HCT116 (cell line): ENCODE measurements at regions not wholly inside any gene's neighbourhood (a gene's known extent, or its start where the extent isn't known, plus 50 kb on each side); places are given as distances from the start of the nearest gene placed in this dataset.
"Not testable (repeated sequence)": the region's sequence is repeated elsewhere in the genome, so short reads cannot be mapped to it uniquely, and the experiment has no call there.

ENCODE experiments used
- ATAC-seq: fragments of 200-7000 bp; cut with Tn5 transposase; 2 replicates; pipeline ENCODE4 v1.9.1; 2020; ENCODE audit warnings: mild to moderate bottlenecking, moderate library complexity
- BruUV-seq: library from RNA; stranded (reverse); fragments of 400-500 nt; replicated peaks from 2 replicates; lab custom pipeline; 2021; lab: Mats Ljungman, UMichigan
- CTCF ChIA-PET: fragments of 300-600 bp; sonication (Branson Sonifier 250); formaldehyde crosslinking; loops from one replicate; lab custom pipeline; 2021; ENCODE audit warnings: antibody characterized with exemption; lab: Charles Lee
- POLR2A ChIA-PET: fragments of 300-600, 350-600 bp; sonication (Branson Sonifier 250); formaldehyde crosslinking; loops from one replicate; lab custom pipeline; 2021; ENCODE audit warnings: antibody characterized with exemption; lab: Charles Lee
- RAD21 ChIA-PET, 2 experiments: fragments of 300-600 bp; sonication (Branson Sonifier 250); formaldehyde crosslinking; loops; one replicate each; lab custom pipeline; 2023; ENCODE audit warnings: low total read pairs in 2 of 2; ENCODE audit not compliant: uncharacterized antibody in 2 of 2, unreplicated experiment in 2 of 2, low non-redundant PET in 1 of 2; lab: Charles Lee
- DNase-seq: peaks from one replicate; pipeline ENCODE4 v3.0.0-alpha.2; 2010; ENCODE audit warnings: low read depth, low spot score
- H2AFZ ChIP-seq: fragments of 200-600 bp; shearing (Covaris generic), sonication (generic); 2 replicates; pipeline ENCODE4 v1.6.1; 2017; ENCODE audit warnings: low read depth, mixed run types, mixed read lengths, antibody characterized with exemption, low read length; ENCODE audit not compliant: poor library complexity, severe bottlenecking
- H3K27ac ChIP-seq: 2 replicates; pipeline ENCODE4 v1.5.1; 2012; ENCODE audit warnings: low read depth, low read length
- H3K27me3 ChIP-seq: fragments of 200-600 bp; sonication (generic); 2 replicates; pipeline ENCODE4 v1.6.1; 2016; ENCODE audit warnings: mixed run types, low read length, mixed read lengths; ENCODE audit not compliant: insufficient read depth
- H3K36me3 ChIP-seq, 2 experiments: fragments of 200-500 bp in 1 of 2; fragments of 200-600 bp in 1 of 2; sonication (Bioruptor generic) in 1 of 2; sonication (generic) in 1 of 2; 2 replicates each; pipeline versions ENCODE4 v1.5.1 to v1.6.1; 2014 to 2016; ENCODE audit warnings: low read length in 2 of 2, inconsistent platforms in 1 of 2, mixed read lengths in 1 of 2, mixed run types in 1 of 2; ENCODE audit not compliant: insufficient read depth in 2 of 2, control insufficient read depth in 1 of 2
- H3K4me1 ChIP-seq, 2 experiments: fragments of 200-600 bp in 1 of 2; sonication (generic) in 1 of 2; 2 replicates each; pipeline versions ENCODE4 v1.5.1 to v1.6.1; 2012 to 2017; ENCODE audit warnings: low read length in 2 of 2, inconsistent platforms in 1 of 2, mild to moderate bottlenecking in 1 of 2, mixed read lengths in 1 of 2, mixed run types in 1 of 2, moderate library complexity in 1 of 2; ENCODE audit not compliant: insufficient read depth in 2 of 2, control insufficient read depth in 1 of 2
- H3K4me2 ChIP-seq: fragments of 200-600 bp; sonication (generic); 2 replicates; pipeline ENCODE4 v1.6.1; 2017; ENCODE audit warnings: mixed run types, low read length, mixed read lengths
- H3K4me3 ChIP-seq, 2 experiments: fragments of 200-600 bp in 1 of 2; sonication (generic) in 1 of 2; replicated peaks in 1 of 2; 2 replicates each; pipeline ENCODE4 v1.5.1; 2011 to 2016; ENCODE audit warnings: low read length in 2 of 2, control low read depth in 1 of 2, low read depth in 1 of 2, mild to moderate bottlenecking in 1 of 2, mixed read lengths in 1 of 2, mixed run types in 1 of 2
- H3K79me2 ChIP-seq: fragments of 200-600 bp; sonication (generic); 2 replicates; pipeline ENCODE4 v1.6.1; 2017; ENCODE audit warnings: mild to moderate bottlenecking, mixed run types, low read length, moderate library complexity, mixed read lengths; ENCODE audit not compliant: insufficient read depth
- H3K9ac ChIP-seq: fragments of 200-600 bp; sonication (generic); 2 replicates; pipeline ENCODE4 v1.6.1; 2016; ENCODE audit warnings: low read length, mixed read lengths
- H3K9me2 ChIP-seq: fragments of 200-600 bp; sonication (generic), shearing (Covaris generic); 2 replicates; pipeline ENCODE4 v1.6.1; 2017; ENCODE audit warnings: mixed run types, mild to moderate bottlenecking, moderate library complexity; ENCODE audit not compliant: insufficient read depth
- H3K9me3 ChIP-seq, 2 experiments: fragments of 200-500 bp in 1 of 2; fragments of 200-600 bp in 1 of 2; sonication (Bioruptor generic) in 1 of 2; sonication (generic) in 1 of 2; 2 replicates each; pipeline ENCODE4 v1.6.1; 2014 to 2017; ENCODE audit warnings: low read length in 2 of 2, mixed read lengths in 2 of 2, inconsistent platforms in 1 of 2, low read depth in 1 of 2, mild to moderate bottlenecking in 1 of 2, mixed run types in 1 of 2, moderate library complexity in 1 of 2; ENCODE audit not compliant: control insufficient read depth in 1 of 2, insufficient read depth in 1 of 2
- H4K20me1 ChIP-seq: fragments of 200-600 bp; sonication (generic), shearing (Covaris generic); 2 replicates; pipeline ENCODE4 v1.6.1; 2017; ENCODE audit warnings: mixed run types, mild to moderate bottlenecking, moderate library complexity; ENCODE audit not compliant: insufficient read depth
- JUND ChIP-seq: IDR thresholded peaks from 2 replicates; pipeline ENCODE4 v1.6.1; 2012
- SP1 ChIP-seq: IDR thresholded peaks from 2 replicates; pipeline ENCODE4 v1.6.1; 2012; ENCODE audit warnings: low read depth
- YY1 ChIP-seq: IDR thresholded peaks from 2 replicates; pipeline ENCODE4 v1.6.1; 2011; ENCODE audit warnings: low read length, low read depth, moderate library complexity, mild to moderate bottlenecking; ENCODE audit not compliant: insufficient replicate concordance; ENCODE audit errors: extremely low read depth
- intact Hi-C: fragments of 100-400 bp; cut with micrococcal nuclease; formaldehyde crosslinking; loops from 2 replicates; pipeline ENCODE4 v1.10.0; 2022
- TF ChIP-seq, protein P1 (sequence below), 3 experiments: fragments of 200-600 bp in 1 of 3; sonication (generic) in 1 of 3; IDR thresholded peaks in 2 of 3; conservative IDR thresholded peaks in 1 of 3; 2 replicates each; pipeline ENCODE4 v1.5.1; 2012 to 2017; ENCODE audit warnings: low read depth in 2 of 3, low read length in 2 of 3, antibody characterized with exemption in 1 of 3, borderline replicate concordance in 1 of 3, control low read depth in 1 of 3, mild to moderate bottlenecking in 1 of 3, mixed read lengths in 1 of 3, mixed run types in 1 of 3, moderate library complexity in 1 of 3; ENCODE audit not compliant: insufficient read depth in 1 of 3
- TF ChIP-seq, protein P2 (sequence below): IDR thresholded peaks from 2 replicates; pipeline ENCODE4 v1.6.1; 2011; ENCODE audit warnings: mild to moderate bottlenecking, low read length, moderate library complexity; ENCODE audit not compliant: insufficient replicate concordance; ENCODE audit errors: extremely low read depth

DNA sequence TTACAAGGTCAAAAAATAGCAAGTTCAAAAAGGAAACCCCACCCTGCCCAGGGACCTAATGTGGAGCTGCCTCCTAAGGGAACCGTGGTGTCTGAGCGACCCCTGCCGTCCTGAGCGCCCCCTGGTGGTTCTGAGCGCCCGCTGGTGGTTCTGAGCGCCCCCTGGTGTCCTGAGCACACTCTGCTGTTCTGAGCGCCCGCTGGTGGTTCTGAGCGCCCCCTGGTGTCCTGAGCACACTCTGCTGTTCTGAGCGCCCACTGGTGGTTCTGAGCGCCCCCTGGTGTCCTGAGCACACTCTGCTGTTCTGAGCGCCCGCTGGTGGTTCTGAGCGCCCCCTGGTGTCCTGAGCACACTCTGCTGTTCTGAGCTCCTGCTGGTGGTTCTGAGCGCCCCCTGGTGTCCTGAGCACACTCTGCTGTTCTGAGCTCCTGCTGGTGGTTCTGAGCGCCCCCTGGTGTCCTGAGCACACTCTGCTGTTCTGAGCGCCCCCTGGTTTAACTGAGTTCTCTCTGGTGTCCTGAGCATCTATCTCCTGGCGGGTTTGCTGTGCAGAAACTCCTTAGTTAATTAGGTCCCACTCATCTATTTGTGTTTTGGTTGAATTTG lies 1137.5 kb downstream of the TMEM121 start:
- H3K27ac ChIP-seq, H3K27me3 ChIP-seq, DNase-seq, H3K4me2 ChIP-seq, H3K9ac ChIP-seq, H2AFZ ChIP-seq, H3K79me2 ChIP-seq, H3K36me3 ChIP-seq, BruUV-seq, ATAC-seq, POLR2A ChIA-PET, H3K9me2 ChIP-seq, intact Hi-C loops, H3K4me3 ChIP-seq, H3K4me1 ChIP-seq, CTCF ChIA-PET, H4K20me1 ChIP-seq: not testable (repeated sequence)
- TF ChIP-seq, protein P1, sequence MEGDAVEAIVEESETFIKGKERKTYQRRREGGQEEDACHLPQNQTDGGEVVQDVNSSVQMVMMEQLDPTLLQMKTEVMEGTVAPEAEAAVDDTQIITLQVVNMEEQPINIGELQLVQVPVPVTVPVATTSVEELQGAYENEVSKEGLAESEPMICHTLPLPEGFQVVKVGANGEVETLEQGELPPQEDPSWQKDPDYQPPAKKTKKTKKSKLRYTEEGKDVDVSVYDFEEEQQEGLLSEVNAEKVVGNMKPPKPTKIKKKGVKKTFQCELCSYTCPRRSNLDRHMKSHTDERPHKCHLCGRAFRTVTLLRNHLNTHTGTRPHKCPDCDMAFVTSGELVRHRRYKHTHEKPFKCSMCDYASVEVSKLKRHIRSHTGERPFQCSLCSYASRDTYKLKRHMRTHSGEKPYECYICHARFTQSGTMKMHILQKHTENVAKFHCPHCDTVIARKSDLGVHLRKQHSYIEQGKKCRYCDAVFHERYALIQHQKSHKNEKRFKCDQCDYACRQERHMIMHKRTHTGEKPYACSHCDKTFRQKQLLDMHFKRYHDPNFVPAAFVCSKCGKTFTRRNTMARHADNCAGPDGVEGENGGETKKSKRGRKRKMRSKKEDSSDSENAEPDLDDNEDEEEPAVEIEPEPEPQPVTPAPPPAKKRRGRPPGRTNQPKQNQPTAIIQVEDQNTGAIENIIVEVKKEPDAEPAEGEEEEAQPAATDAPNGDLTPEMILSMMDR (IDR thresholded peaks at IDR 0.05 in 2 of 3, conservative IDR thresholded peaks at IDR 0.05 in 1 of 3; ENCODE audit: borderline replicate concordance in 1 of 3, insufficient read depth in 1 of 3, low read depth in 2 of 3, low read length in 2 of 3) = peak; percentile 48 to 91 (median 62)
- RAD21 ChIA-PET = interaction anchor here in 1 of 2 experiments (0.6 kb wide), 1 partner anchor 103 kb away, joined by 3 read pairs; no protein-coding TSS in a partner anchor
- H3K9me3 ChIP-seq = peaks cover 10 to 12% of the 10 kb centered on the region in 2 experiments; a peak in 2 of 4 replicates

DNA sequence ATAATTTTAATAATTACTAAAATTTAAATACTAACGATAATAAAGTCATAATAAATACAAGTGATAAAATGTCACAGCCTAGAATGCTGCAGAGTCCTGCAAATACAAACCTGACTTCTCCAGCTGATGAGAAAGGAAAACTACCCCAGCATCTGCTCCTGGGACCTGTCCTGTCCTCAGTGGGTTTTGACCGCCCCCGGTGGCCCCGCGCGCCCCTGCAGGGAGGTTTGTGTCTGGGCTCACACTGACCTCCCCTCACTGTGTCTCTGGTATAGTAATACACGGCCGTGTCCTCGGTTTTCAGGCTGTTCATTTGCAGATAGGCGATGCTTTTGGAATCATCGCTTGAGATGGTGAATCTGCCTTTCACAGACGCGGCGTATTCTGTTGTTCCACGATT lies 1139.4 kb downstream of the TMEM121 start:
- Histone ChIP-seq H2AFZ (no peak overlapping the region), H3K36me3 (no peaks in the 10 kb centered on the region), H3K27me3 (no peaks in the 10 kb centered on the region), H3K79me2 (no peaks in the 10 kb centered on the region), H4K20me1 (no peaks in the 10 kb centered on the region), H3K27ac (no peak overlapping the region), H3K9me2 (no peaks in the 10 kb centered on the region), H3K4me1 (no peaks in the 10 kb centered on the region), H3K9me3 (peaks cover 14 to 16% of the 10 kb centered on the region in 2 experiments; a peak in 2 of 4 replicates), H3K4me3 (no peak overlapping the region), H3K9ac (no peak overlapping the region), H3K4me2 (no peak overlapping the region)
- TF ChIP-seq JUND = no peak
- no peak for TF ChIP-seq YY1
- no peak for TF ChIP-seq SP1
- TF ChIP-seq, protein P2, sequence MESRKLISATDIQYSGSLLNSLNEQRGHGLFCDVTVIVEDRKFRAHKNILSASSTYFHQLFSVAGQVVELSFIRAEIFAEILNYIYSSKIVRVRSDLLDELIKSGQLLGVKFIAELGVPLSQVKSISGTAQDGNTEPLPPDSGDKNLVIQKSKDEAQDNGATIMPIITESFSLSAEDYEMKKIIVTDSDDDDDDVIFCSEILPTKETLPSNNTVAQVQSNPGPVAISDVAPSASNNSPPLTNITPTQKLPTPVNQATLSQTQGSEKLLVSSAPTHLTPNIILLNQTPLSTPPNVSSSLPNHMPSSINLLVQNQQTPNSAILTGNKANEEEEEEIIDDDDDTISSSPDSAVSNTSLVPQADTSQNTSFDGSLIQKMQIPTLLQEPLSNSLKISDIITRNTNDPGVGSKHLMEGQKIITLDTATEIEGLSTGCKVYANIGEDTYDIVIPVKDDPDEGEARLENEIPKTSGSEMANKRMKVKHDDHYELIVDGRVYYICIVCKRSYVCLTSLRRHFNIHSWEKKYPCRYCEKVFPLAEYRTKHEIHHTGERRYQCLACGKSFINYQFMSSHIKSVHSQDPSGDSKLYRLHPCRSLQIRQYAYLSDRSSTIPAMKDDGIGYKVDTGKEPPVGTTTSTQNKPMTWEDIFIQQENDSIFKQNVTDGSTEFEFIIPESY = no peak
- DNase-seq (no peak), ATAC-seq (no peak)
- intact Hi-C loops = no loop called here
- BruUV-seq = no TSS peak
- ChIA-PET CTCF (no interaction called here), POLR2A (no interaction called here), RAD21 (no interaction called here)
